Activated CD4-positive, alpha-beta T cell treated with anti-CD3 and anti-CD28 coated beads, Interleukin-2, amount 50 U/mL, for 4 hours (primary cell): ENCODE measurements at regions not wholly inside any gene's neighbourhood (a gene's known extent, or its start where the extent isn't known, plus 50 kb on each side); places are given as distances from the start of the nearest gene placed in this dataset.

Source experiments
- DNase-seq, 2 experiments: peaks; one replicate each; pipeline ENCODE4 v3.0.0-alpha.2; 2020

GRCh38 chr22:46054091-46055073 lies 77.4 kb upstream of the WNT7B start:
- no peak for DNase-seq

GRCh38 chr22:46055181-46055875 lies 78.4 kb upstream of the WNT7B start:
- DNase-seq, result no peak

GRCh38 chr22:46055911-46056545 lies 79.1 kb upstream of the WNT7B start:
- no peak for DNase-seq

- no peak for DNase-seq
Measured at GRCh38 chr22:46056546-46057245, 79.7 kb upstream of the WNT7B start.

GRCh38 chr22:46057246-46058090 lies 80.5 kb upstream of the WNT7B start:
- no peak for DNase-seq

GRCh38 chr22:46058091-46058420 lies 81.1 kb upstream of the WNT7B start:
- DNase-seq, result no peak

GRCh38 chr22:46058591-46059519 lies 81.9 kb upstream of the WNT7B start:
- no peak for DNase-seq

GRCh38 chr22:46060292-46061123 lies 83.5 kb upstream of the WNT7B start:
- DNase-seq, result no peak

- DNase-seq, result no peak
Measured at GRCh38 chr22:46061124-46061500, 84.2 kb upstream of the WNT7B start.

- DNase-seq, result no peak
Measured at GRCh38 chr22:46061501-46062231, 84.7 kb upstream of the WNT7B start.

- DNase-seq, result no peak
Measured at GRCh38 chr22:46062232-46062615, 85.3 kb upstream of the WNT7B start.

GRCh38 chr22:46062971-46063631 lies 86.1 kb upstream of the WNT7B start:
- no peak for DNase-seq

- DNase-seq, result no peak
Measured at GRCh38 chr22:46063846-46064227, 86.5 kb upstream of the PPARA start.

GRCh38 chr22:46064228-46064965 lies 85.9 kb upstream of the PPARA start:
- DNase-seq, result no peak

- no peak for DNase-seq
Measured at GRCh38 chr22:46064966-46065666, 85.2 kb upstream of the PPARA start.

- DNase-seq, result no peak
Measured at GRCh38 chr22:46065691-46066454, 84.5 kb upstream of the PPARA start.

GRCh38 chr22:46066691-46067090 lies 83.6 kb upstream of the PPARA start:
- DNase-seq, result no peak
